Testis (tissue), 2 donors: ENCODE measurements at regions not wholly inside any gene's neighbourhood (a gene's known extent, or its start where the extent isn't known, plus 50 kb on each side); places are given as distances from the start of the nearest gene placed in this dataset.

Source experiments
- CTCF ChIP-seq, 3 experiments: fragments of 450-650 bp in 2 of 3; fragments of 200-600 bp in 1 of 3; sonication (generic) in 1 of 3; IDR thresholded peaks; one replicate each; pipeline ENCODE4 v1.5.1; 2016 to 2019; ENCODE audit warnings: antibody characterized with exemption in 3 of 3, mild to moderate bottlenecking in 2 of 3, moderate library complexity in 1 of 3
- POLR2A ChIP-seq: fragments of 450-650 bp; IDR thresholded peaks from one replicate; pipeline ENCODE4 v1.6.1; 2017; ENCODE audit warnings: antibody characterized with exemption, mild to moderate bottlenecking, moderate library complexity

GRCh38 chr17:36726199-36726598 is 124.8 kb downstream of the MRM1 start:
- TF ChIP-seq POLR2A (no peak), CTCF (IDR thresholded peaks at IDR 0.05) (no peak)
